ENCODE measurements at regions not wholly inside any gene's neighbourhood (a gene's known extent, or its start where the extent isn't known, plus 50 kb on each side); places are given as distances from the start of the nearest gene placed in this dataset.

DNA sequence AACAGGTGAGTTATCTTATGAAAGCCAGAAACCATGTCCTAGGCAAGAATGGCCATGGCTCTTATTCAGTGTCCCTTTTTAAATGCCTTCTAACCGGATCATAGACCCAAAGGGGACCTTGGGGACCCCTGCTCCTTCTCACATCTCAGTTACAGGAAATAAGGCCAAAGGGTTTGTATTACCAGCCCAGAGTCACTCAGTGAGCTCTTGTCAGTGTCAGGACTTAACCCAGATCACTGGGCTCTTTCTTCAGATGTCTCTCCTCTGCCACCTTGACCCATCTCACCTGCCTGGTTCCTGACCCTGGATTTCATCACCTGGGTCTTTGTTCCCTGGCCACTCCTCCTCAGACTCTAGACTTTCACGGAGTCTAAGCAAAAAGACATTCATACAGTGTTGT lies 556.7 kb downstream of the CMPK2 start:
- H3K27ac Mint-ChIP-seq, result no peak overlapping the region
- TF ChIP-seq, protein P1, sequence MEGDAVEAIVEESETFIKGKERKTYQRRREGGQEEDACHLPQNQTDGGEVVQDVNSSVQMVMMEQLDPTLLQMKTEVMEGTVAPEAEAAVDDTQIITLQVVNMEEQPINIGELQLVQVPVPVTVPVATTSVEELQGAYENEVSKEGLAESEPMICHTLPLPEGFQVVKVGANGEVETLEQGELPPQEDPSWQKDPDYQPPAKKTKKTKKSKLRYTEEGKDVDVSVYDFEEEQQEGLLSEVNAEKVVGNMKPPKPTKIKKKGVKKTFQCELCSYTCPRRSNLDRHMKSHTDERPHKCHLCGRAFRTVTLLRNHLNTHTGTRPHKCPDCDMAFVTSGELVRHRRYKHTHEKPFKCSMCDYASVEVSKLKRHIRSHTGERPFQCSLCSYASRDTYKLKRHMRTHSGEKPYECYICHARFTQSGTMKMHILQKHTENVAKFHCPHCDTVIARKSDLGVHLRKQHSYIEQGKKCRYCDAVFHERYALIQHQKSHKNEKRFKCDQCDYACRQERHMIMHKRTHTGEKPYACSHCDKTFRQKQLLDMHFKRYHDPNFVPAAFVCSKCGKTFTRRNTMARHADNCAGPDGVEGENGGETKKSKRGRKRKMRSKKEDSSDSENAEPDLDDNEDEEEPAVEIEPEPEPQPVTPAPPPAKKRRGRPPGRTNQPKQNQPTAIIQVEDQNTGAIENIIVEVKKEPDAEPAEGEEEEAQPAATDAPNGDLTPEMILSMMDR (IDR thresholded peaks at IDR 0.05), result no peak
- ATAC-seq (ENCODE audit: low read depth) (no peak), DNase-seq (no peak)
- no peaks in the 10 kb centered on the region for H3K36me3 Mint-ChIP-seq (ENCODE audit: low read depth)
- intact Hi-C loops (cut with micrococcal nuclease), result no loop called here
- H3K4me3 Mint-ChIP-seq, result no peak overlapping the region
- no peaks in the 10 kb centered on the region for H3K27me3 Mint-ChIP-seq
- ChIA-PET CTCF (no interaction called here), POLR2A (no interaction called here)
- H3K9me3 Mint-ChIP-seq, result no peaks in the 10 kb centered on the region
- H3K4me1 Mint-ChIP-seq, result peaks cover 18% of the 10 kb centered on the region

DNA sequence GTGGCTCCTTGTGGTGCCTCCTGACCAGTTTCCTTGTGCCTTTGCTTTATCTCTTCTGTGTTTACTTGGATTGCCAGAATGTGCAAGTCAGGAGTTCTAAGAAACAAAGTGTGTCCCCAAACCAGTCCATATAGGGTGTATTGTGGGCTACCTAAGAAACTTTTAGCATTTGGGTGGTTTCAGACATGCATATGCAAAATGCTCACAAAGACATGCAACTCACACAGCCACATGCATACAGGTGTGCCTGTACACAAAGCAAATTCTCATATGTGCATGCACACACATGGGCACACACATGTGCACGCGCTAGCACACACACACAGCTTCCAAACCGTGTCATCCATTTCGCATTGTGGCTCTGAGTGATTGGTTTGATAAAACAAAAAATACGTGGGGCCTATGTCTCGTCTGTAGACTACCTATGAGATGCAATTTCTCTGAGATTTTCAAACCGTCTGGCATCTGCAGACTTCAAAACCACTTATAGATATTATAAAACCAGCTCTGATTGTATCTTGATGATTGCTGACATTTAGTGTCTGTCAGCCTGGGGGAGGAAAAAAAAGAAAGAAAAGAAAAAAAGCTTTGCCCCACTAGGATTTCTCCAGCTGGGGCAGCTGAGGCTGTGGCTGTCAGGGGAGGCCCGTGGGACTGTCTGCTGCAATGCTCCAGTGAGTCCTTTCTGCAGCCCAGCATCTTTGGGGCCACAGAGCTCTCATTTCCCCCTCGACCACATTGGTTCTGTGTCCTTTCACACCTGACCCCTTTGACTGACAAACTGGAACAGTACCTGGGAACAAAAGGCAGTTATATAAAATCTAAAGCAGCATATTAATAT lies 556.1 kb downstream of the CMPK2 start:
- H3K4me1 Mint-ChIP-seq, result peaks cover 18% of the 10 kb centered on the region
- no peaks in the 10 kb centered on the region for H3K27me3 Mint-ChIP-seq
- DNase-seq (no peak), ATAC-seq (ENCODE audit: low read depth) (peak; percentile 56)
- ChIA-PET CTCF (no interaction called here), POLR2A (interaction anchor here (0.6 kb wide), 1 partner anchor 239 kb away, joined by 5 read pairs; no protein-coding TSS in a partner anchor)
- no peaks in the 10 kb centered on the region for H3K9me3 Mint-ChIP-seq
- H3K36me3 Mint-ChIP-seq (ENCODE audit: low read depth), result no peaks in the 10 kb centered on the region
- no peak overlapping the region for H3K27ac Mint-ChIP-seq
- TF ChIP-seq, protein P1 (IDR thresholded peaks at IDR 0.05), result no peak
- H3K4me3 Mint-ChIP-seq, result peak overlapping the region; percentile 45
- intact Hi-C loops (cut with micrococcal nuclease), result no loop called here

DNA sequence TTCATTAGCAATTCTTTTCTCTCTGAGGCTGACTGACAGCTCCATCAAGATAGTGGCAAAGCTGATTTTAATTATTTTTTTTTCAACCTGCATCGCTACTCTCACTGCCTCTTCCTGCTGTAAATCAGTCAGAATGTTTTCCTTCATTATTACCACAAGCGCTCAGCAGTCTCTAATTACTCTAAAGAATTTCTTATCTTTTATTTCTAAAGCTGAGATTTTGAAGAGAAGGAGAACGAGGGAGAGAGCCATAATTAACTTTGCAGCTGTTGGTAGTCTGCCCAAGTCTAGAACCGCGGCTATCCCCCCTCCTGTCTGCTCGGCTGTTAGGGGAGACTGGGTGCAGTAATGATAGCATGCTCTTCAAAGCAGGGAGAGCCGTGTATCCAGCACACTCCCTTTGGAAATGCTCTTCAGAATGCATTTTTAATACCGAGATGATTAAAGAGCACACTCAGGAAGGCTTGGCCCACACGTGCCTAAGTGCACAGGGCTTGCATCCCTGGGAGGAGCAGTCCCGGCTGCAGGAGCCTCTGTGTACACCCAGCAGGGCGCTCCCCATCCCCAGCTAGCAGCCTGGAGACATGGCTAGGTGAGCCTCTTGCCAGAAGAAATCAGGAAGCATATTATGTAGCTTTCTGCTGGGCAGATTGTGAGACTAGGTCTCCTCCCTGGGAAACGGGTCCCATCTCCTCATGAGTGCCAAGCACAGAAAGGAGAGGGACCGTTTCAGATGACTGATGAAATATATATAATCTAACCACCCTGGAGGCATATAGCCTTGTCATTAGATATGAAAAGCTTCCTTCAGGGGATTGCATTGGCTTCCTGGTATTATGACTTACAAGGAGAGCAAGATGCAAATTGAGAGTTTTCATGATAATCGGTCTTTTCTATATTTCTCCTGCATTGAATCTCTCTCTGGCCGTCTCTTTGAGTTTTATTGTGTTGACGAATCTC lies 555.2 kb downstream of the CMPK2 start:
- Mint-ChIP-seq H3K27me3 (peaks cover 3% of the 10 kb centered on the region), H3K27ac (no peak overlapping the region), H3K4me1 (peaks cover 18% of the 10 kb centered on the region), H3K36me3 (ENCODE audit: low read depth) (no peaks in the 10 kb centered on the region), H3K9me3 (no peaks in the 10 kb centered on the region), H3K4me3 (peak overlapping the region; percentile 45)
- TF ChIP-seq, protein P1 (IDR thresholded peaks at IDR 0.05), result no peak
- intact Hi-C loops (cut with micrococcal nuclease), result no loop called here
- ChIA-PET POLR2A (no interaction called here), CTCF (no interaction called here)
- ATAC-seq (ENCODE audit: low read depth) (no peak), DNase-seq (no peak)

DNA sequence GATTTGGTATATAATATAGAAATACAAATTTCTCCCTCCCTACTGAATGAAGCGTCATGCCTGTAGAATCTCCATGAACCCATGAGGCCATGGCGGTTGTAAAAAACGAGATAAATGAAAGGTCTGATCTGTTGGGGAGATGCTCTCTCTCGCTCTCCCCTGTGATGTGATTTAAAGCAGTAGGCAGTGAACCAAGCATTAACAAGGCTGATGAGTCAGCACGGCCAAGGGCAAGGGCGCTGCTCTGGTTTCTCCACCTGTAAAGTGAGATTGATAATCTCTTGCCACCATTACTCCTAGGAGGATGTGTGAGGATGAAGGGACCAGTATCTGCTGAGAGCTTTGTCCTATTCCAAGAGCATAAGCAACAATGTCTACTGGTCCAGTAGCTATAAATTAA lies 553.3 kb downstream of the CMPK2 start:
- no peak overlapping the region for H3K27ac Mint-ChIP-seq
- no peak for DNase-seq
- H3K36me3 Mint-ChIP-seq (ENCODE audit: low read depth), result no peaks in the 10 kb centered on the region
- ATAC-seq (ENCODE audit: low read depth), result no peak
- H3K4me3 Mint-ChIP-seq, result no peak overlapping the region
- ChIA-PET CTCF (no interaction called here), POLR2A (no interaction called here)
- H3K9me3 Mint-ChIP-seq, result no peaks in the 10 kb centered on the region
- intact Hi-C loops (cut with micrococcal nuclease), result no loop called here
- H3K4me1 Mint-ChIP-seq, result peaks cover 18% of the 10 kb centered on the region
- H3K27me3 Mint-ChIP-seq, result peaks cover 3% of the 10 kb centered on the region
- TF ChIP-seq, protein P1 (IDR thresholded peaks at IDR 0.05), result no peak

Data from activated B cell treated with CpG ODN at 0.5 μM for 24 hours (primary cell).